ENCODE measurements at regions not wholly inside any gene's neighbourhood (a gene's known extent, or its start where the extent isn't known, plus 50 kb on each side); places are given as distances from the start of the nearest gene placed in this dataset.

DNA sequence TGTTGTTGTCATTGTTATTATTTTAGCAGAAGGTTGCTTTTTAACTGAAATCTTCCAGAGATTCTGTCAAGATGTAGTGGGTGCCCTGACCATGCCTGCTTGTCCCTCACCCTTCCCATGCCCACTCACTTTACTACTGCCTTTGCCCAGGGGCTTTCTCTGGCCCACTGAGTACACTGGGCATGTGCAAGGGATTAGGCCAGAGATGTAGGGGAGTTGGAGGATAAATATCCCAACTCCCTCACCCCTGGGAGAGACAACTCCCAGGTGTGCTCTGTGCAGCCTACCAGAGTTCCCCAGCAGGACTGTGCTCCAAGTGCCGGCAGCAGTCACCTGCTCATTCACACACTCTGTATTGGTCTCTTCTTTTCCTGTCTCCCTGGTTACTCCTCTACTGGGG is 559.1 kb downstream of the MIAT start:
- Histone ChIP-seq H3T11ph (ENCODE audit: low read length) (no peak overlapping the region), H4K91ac (ENCODE audit: insufficient read length, low read depth, low read length) (no peak overlapping the region), H3K9ac (ENCODE audit: extremely low read depth, insufficient read length, low read length) (no peak overlapping the region), H3K56ac (ENCODE audit: insufficient read length, low read depth, low read length) (no peak overlapping the region), H4K5ac (ENCODE audit: insufficient read length, low read depth, low read length) (no peak overlapping the region), H2BK15ac (ENCODE audit: low read depth, low read length) (no peak overlapping the region), H3K79me2 (ENCODE audit: insufficient read depth, low read length) (no peaks in the 10 kb centered on the region), H4K20me1 (ENCODE audit: control insufficient read depth, insufficient read depth, insufficient read length) (no peaks in the 10 kb centered on the region), H3K4ac (ENCODE audit: low read depth, low read length) (no peak overlapping the region), H2BK20ac (ENCODE audit: low read depth, low read length, poor library complexity, severe bottlenecking) (no peak overlapping the region), H3K4me2 (ENCODE audit: insufficient read depth, insufficient read length, low read length) (no peak overlapping the region), H3K23me2 (ENCODE audit: insufficient read length, low read depth, low read length, poor library complexity, severe bottlenecking) (no peaks in the 10 kb centered on the region), H2AK5ac (ENCODE audit: insufficient read length, low read length) (no peak overlapping the region), H3K18ac (ENCODE audit: insufficient read length, low read depth, low read length) (no peak overlapping the region), H3K4me1 (ENCODE audit: insufficient read depth, low read length) (no peaks in the 10 kb centered on the region), H2BK12ac (ENCODE audit: insufficient read length, low read depth, low read length) (no peak overlapping the region), H3K79me1 (ENCODE audit: insufficient read depth, low read depth, low read length, poor library complexity, severe bottlenecking) (no peaks in the 10 kb centered on the region), H3K9me3 (ENCODE audit: control insufficient read depth, low read depth, low read length) (no peaks in the 10 kb centered on the region), H2AFZ (ENCODE audit: low read length) (no peak overlapping the region), H3K27me3 (ENCODE audit: insufficient read depth, low read length) (no peaks in the 10 kb centered on the region; the same call in 1 of the 2 replicates), H2BK5ac (ENCODE audit: insufficient read length, low read length) (no peak overlapping the region), H4K8ac (replicated peaks; ENCODE audit: insufficient read length, low read depth, low read length) (no peak overlapping the region), H3K23ac (ENCODE audit: insufficient read length, low read depth, low read length) (no peak overlapping the region), H2BK120ac (ENCODE audit: low read depth, low read length, poor library complexity, severe bottlenecking) (no peak overlapping the region), H3K27ac (ENCODE audit: insufficient read length, low read depth, low read length) (no peak overlapping the region), H3K14ac (ENCODE audit: insufficient read depth, low read length) (no peak overlapping the region)
- no peaks in the 10 kb centered on the region for H3K36me3 Mint-ChIP-seq (ENCODE audit: insufficient read depth in 1 of 3, low read depth in 3 of 3)
- TF ChIP-seq, protein P1, sequence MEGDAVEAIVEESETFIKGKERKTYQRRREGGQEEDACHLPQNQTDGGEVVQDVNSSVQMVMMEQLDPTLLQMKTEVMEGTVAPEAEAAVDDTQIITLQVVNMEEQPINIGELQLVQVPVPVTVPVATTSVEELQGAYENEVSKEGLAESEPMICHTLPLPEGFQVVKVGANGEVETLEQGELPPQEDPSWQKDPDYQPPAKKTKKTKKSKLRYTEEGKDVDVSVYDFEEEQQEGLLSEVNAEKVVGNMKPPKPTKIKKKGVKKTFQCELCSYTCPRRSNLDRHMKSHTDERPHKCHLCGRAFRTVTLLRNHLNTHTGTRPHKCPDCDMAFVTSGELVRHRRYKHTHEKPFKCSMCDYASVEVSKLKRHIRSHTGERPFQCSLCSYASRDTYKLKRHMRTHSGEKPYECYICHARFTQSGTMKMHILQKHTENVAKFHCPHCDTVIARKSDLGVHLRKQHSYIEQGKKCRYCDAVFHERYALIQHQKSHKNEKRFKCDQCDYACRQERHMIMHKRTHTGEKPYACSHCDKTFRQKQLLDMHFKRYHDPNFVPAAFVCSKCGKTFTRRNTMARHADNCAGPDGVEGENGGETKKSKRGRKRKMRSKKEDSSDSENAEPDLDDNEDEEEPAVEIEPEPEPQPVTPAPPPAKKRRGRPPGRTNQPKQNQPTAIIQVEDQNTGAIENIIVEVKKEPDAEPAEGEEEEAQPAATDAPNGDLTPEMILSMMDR (conservative IDR thresholded peaks at IDR 0.05) = no peak
- no peaks in the 10 kb centered on the region for H3K9me3 Mint-ChIP-seq
- WGBS (ENCODE audit: extremely low coverage, insufficient read length, low lambda C conversion rate) = no CpG with 5 or more reads among the region's 1 CpG
- H3K27me3 Mint-ChIP-seq (ENCODE audit: low read depth) = peaks cover 5% of the 10 kb centered on the region
- H3K4me1 Mint-ChIP-seq = peaks cover 9 to 10% of the 10 kb centered on the region in 2 experiments
- H3K4me3 Mint-ChIP-seq = no peak overlapping the region
- DNase-seq = no peak
- no peak overlapping the region; a peak in 1 of 7 replicates for H3K27ac Mint-ChIP-seq
